H1 (cell line): ENCODE measurements at regions not wholly inside any gene's neighbourhood (a gene's known extent, or its start where the extent isn't known, plus 50 kb on each side); places are given as distances from the start of the nearest gene placed in this dataset.

Experiments used
- CTCF ChIA-PET: fragments of 300-600 bp; sonication (Branson Sonifier 250); formaldehyde crosslinking; loops from one replicate; lab custom pipeline; 2021; ENCODE audit not compliant: partially characterized antibody; lab: Charles Lee
- POLR2A ChIA-PET: fragments of 300-600 bp; sonication (Branson Sonifier 250); formaldehyde crosslinking; loops from one replicate; lab custom pipeline; 2021; ENCODE audit warnings: inconsistent platforms; ENCODE audit not compliant: partially characterized antibody; lab: Charles Lee
- DNase-seq, 2 experiments: peaks; one replicate each; pipeline versions ENCODE4 v3.0.0 to v3.0.0-alpha.2; 2010 to 2022; ENCODE audit warnings: low spot score in 2 of 2, low read depth in 1 of 2, mixed read lengths in 1 of 2
- FAIRE-seq: peaks from 2 replicates; lab custom pipeline; 2011; peaks lifted over from hg19 to GRCh38; lab: Jason Lieb, UNC
- H2AFZ ChIP-seq: 2 replicates; pipeline ENCODE4 v1.8.1; 2012; ENCODE audit warnings: low read length, inconsistent platforms
- H2AK5ac ChIP-seq: 2 replicates; pipeline ENCODE4 v1.6.1; 2013; ENCODE audit warnings: low read depth, low read length
- H2BK120ac ChIP-seq: replicated peaks from 2 replicates; pipeline ENCODE3; 2013; ENCODE audit warnings: low read depth, low read length, inconsistent platforms
- H2BK12ac ChIP-seq: 2 replicates; pipeline ENCODE4 v1.6.1; 2013; ENCODE audit warnings: low read depth, low read length
- H2BK15ac ChIP-seq: 2 replicates; pipeline ENCODE4 v1.6.1; 2013; ENCODE audit warnings: low read length
- H2BK20ac ChIP-seq: 2 replicates; pipeline ENCODE4 v1.6.1; 2013; ENCODE audit warnings: low read length
- H2BK5ac ChIP-seq: 2 replicates; pipeline ENCODE4 v1.6.1; 2013; ENCODE audit warnings: low read depth, low read length
- H3K14ac ChIP-seq: 2 replicates; pipeline ENCODE4 v1.6.1; 2013; ENCODE audit warnings: inconsistent platforms; ENCODE audit not compliant: insufficient read length
- H3K18ac ChIP-seq: 2 replicates; pipeline ENCODE4 v1.6.1; 2013; ENCODE audit warnings: low read length; ENCODE audit errors: extremely low read depth
- H3K23ac ChIP-seq: 2 replicates; pipeline ENCODE4 v1.6.1; 2013; ENCODE audit warnings: inconsistent platforms; ENCODE audit not compliant: insufficient read length
- H3K23me2 ChIP-seq: 2 replicates; pipeline ENCODE4 v1.6.1; 2013; ENCODE audit warnings: low read depth, low read length
- H3K27ac ChIP-seq: 2 replicates; pipeline ENCODE4 v1.6.1; 2011; ENCODE audit warnings: low read depth, low read length, inconsistent platforms
- H3K27me3 ChIP-seq, 4 experiments: replicated peaks in 1 of 4; 1 replicate in 1 of 4; 2 replicates in 3 of 4; pipeline versions ENCODE4 v1.6.1 to v1.8.1; 2011 to 2013; ENCODE audit warnings: low read length in 3 of 4, mild to moderate bottlenecking in 3 of 4, inconsistent platforms in 2 of 4, mixed read lengths in 2 of 4, moderate library complexity in 1 of 4; ENCODE audit not compliant: control insufficient read depth in 3 of 4, insufficient read depth in 3 of 4; ENCODE audit errors: extremely low read depth in 1 of 4
- H3K36me3 ChIP-seq, 4 experiments: 2 replicates each; pipeline versions ENCODE4 v1.6.1 to v1.8.1; 2011 to 2013; ENCODE audit warnings: mild to moderate bottlenecking in 4 of 4, low read length in 3 of 4, moderate library complexity in 2 of 4, control low read depth in 1 of 4, inconsistent platforms in 1 of 4; ENCODE audit not compliant: insufficient read depth in 4 of 4, control insufficient read depth in 2 of 4
- H3K4ac ChIP-seq: replicated peaks from 2 replicates; pipeline ENCODE3; 2013; ENCODE audit warnings: low read length, low read depth, mixed read lengths, inconsistent platforms; ENCODE audit not compliant: insufficient read length
- H3K4me1 ChIP-seq, 4 experiments: replicated peaks in 1 of 4; 1 replicate in 1 of 4; 2 replicates in 3 of 4; pipeline versions ENCODE4 v1.6.1 to v1.8.1; 2011 to 2013; ENCODE audit warnings: low read length in 3 of 4, inconsistent platforms in 2 of 4, mixed read lengths in 1 of 4; ENCODE audit not compliant: insufficient read depth in 4 of 4, control insufficient read depth in 3 of 4
- H3K4me2 ChIP-seq, 2 experiments: 2 replicates each; pipeline versions ENCODE4 v1.6.1 to v1.8.1; 2011 to 2013; ENCODE audit warnings: low read depth in 2 of 2, low read length in 2 of 2, control low read depth in 1 of 2, inconsistent platforms in 1 of 2, mild to moderate bottlenecking in 1 of 2; ENCODE audit not compliant: insufficient read depth in 1 of 2
- H3K4me3 ChIP-seq, 4 experiments: fragments of 200-600, 300-600 bp in 1 of 4; sonication (generic), shearing (Covaris generic), sonication (Bioruptor Twin) in 1 of 4; 2 replicates each; pipeline versions ENCODE4 v1.5.1 to v1.8.1; 2011 to 2016; ENCODE audit warnings: low read length in 4 of 4, low read depth in 3 of 4, control low read depth in 2 of 4, inconsistent platforms in 2 of 4, mild to moderate bottlenecking in 2 of 4, mixed read lengths in 1 of 4, moderate library complexity in 1 of 4; ENCODE audit not compliant: insufficient read depth in 2 of 4; ENCODE audit errors: extremely low read depth in 1 of 4
- H3K56ac ChIP-seq: replicated peaks from 2 replicates; pipeline ENCODE3; 2013; ENCODE audit warnings: low read depth, mild to moderate bottlenecking, mixed read lengths, low read length, inconsistent platforms; ENCODE audit not compliant: insufficient read length
- H3K79me1 ChIP-seq: 2 replicates; pipeline ENCODE4 v1.6.1; 2013; ENCODE audit warnings: low read depth, low read length, control low read depth
- H3K79me2 ChIP-seq, 2 experiments: 2 replicates each; pipeline versions ENCODE4 v1.6.1 to v1.8.1; 2012 to 2013; ENCODE audit warnings: low read length in 2 of 2, mild to moderate bottlenecking in 2 of 2, inconsistent platforms in 1 of 2; ENCODE audit not compliant: insufficient read depth in 2 of 2, control insufficient read depth in 1 of 2
- H3K9ac ChIP-seq, 4 experiments: replicated peaks in 1 of 4; 1 replicate in 1 of 4; 2 replicates in 3 of 4; pipeline versions ENCODE4 v1.6.1 to v1.8.1; 2011 to 2013; ENCODE audit warnings: low read depth in 3 of 4, low read length in 3 of 4, control low read depth in 2 of 4, mild to moderate bottlenecking in 2 of 4, moderate library complexity in 2 of 4, inconsistent platforms in 1 of 4; ENCODE audit errors: extremely low read depth in 1 of 4
- H3K9me3 ChIP-seq, 2 experiments: 2 replicates each; pipeline versions ENCODE4 v1.6.1 to v1.8.1; 2012 to 2013; ENCODE audit warnings: mild to moderate bottlenecking in 2 of 2, moderate library complexity in 2 of 2, control low read depth in 1 of 2, inconsistent platforms in 1 of 2, low read depth in 1 of 2, low read length in 1 of 2, mixed read lengths in 1 of 2; ENCODE audit not compliant: insufficient read depth in 2 of 2
- H4K20me1 ChIP-seq, 2 experiments: replicated peaks in 1 of 2; 2 replicates each; pipeline versions ENCODE3 to v1.8.1; 2011 to 2013; ENCODE audit warnings: inconsistent platforms in 2 of 2, low read length in 2 of 2, mild to moderate bottlenecking in 1 of 2; ENCODE audit not compliant: insufficient read depth in 2 of 2, control insufficient read depth in 1 of 2
- H4K5ac ChIP-seq: 2 replicates; pipeline ENCODE4 v1.6.1; 2013; ENCODE audit warnings: low read length, low read depth, mixed read lengths, inconsistent platforms; ENCODE audit not compliant: insufficient read length
- H4K8ac ChIP-seq: 2 replicates; pipeline ENCODE4 v1.8.0; 2013; ENCODE audit warnings: mild to moderate bottlenecking, moderate library complexity, low read length, inconsistent platforms; ENCODE audit not compliant: insufficient read depth; ENCODE audit errors: extremely low read depth
- H4K91ac ChIP-seq: replicated peaks from 2 replicates; pipeline ENCODE3; 2013; ENCODE audit warnings: low read length, mixed read lengths, inconsistent platforms; ENCODE audit not compliant: insufficient read length
- SP4 ChIP-seq: IDR thresholded peaks from 2 replicates; pipeline ENCODE4 v1.6.1; 2012; ENCODE audit warnings: low read length, inconsistent platforms
- WGBS, 2 experiments: shearing (Covaris generic) in 1 of 2; methylation state at CpG; one replicate each; pipeline versions ENCODE4 v1.1.6 to v1.1.7; 2013 to 2015; ENCODE audit warnings: low lambda C conversion rate in 2 of 2, mixed read lengths in 2 of 2, inconsistent platforms in 1 of 2, low coverage in 1 of 2, missing lambda C conversion rate in 1 of 2; ENCODE audit not compliant: insufficient replicate concordance in 2 of 2, insufficient coverage in 1 of 2, insufficient read length in 1 of 2; ENCODE audit errors: extremely low coverage in 1 of 2, missing lambda C conversion rate in 1 of 2; 5-methylcytosine and 5-hydroxymethylcytosine counted together

DNA sequence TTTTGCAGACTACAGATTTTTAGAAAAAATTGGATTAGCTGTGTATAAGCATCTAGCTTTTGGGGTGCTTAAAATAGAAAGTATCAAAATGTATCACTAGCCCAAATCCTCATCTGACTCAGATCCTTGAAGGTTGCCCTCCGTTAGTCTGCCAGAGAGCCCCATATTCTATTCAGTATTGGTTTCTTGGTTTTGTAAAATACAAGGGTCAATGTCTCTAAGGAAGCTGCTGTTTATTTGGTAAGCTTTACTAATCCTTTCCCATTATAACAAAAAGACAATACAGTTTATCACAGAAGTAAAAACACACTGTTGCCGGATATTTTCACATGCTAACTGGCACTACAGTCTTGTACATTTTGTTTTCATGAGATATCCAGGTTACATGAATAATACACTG, 92.8 kb upstream of the PTHLH start:
- H2BK12ac ChIP-seq: no peak overlapping the region
- H3K4me2 ChIP-seq: no peak overlapping the region
- H4K5ac ChIP-seq: no peak overlapping the region
- H3K9ac ChIP-seq: no peak overlapping the region
- H3K4me3 ChIP-seq: no peak overlapping the region
- no peaks in the 10 kb centered on the region for H3K36me3 ChIP-seq
- H2BK120ac ChIP-seq: no peak overlapping the region
- no peak overlapping the region for H2AFZ ChIP-seq
- H2BK15ac ChIP-seq: no peak overlapping the region
- H3K4ac ChIP-seq: no peak overlapping the region
- H3K14ac ChIP-seq: no peak overlapping the region
- POLR2A ChIA-PET: interaction anchor here (1.2 kb wide), 1 partner anchor 16 kb away, joined by 3 read pairs; no protein-coding TSS in a partner anchor
- H2BK20ac ChIP-seq: no peak overlapping the region
- no peak overlapping the region for H4K8ac ChIP-seq
- 87% methylated on average over 2 of the region's 2 CpGs; no CpG with 5 or more reads in 1 of the 2 experiments for WGBS, 2 experiments
- H3K27ac ChIP-seq: no peak overlapping the region
- no peaks in the 10 kb centered on the region for H3K23me2 ChIP-seq
- no peaks in the 10 kb centered on the region for H3K27me3 ChIP-seq
- H3K79me2 ChIP-seq: no peaks in the 10 kb centered on the region
- H4K91ac ChIP-seq: no peak overlapping the region
- H3K56ac ChIP-seq: no peak overlapping the region
- no peak overlapping the region for H2AK5ac ChIP-seq
- no peak overlapping the region for H3K18ac ChIP-seq
- H2BK5ac ChIP-seq: no peak overlapping the region
- CTCF ChIA-PET: interaction anchor here (1.1 kb wide), 1 partner anchor 11 kb away, joined by 3 read pairs; no protein-coding TSS in a partner anchor
- DNase-seq (no peak), FAIRE-seq (no peak)
- no peaks in the 10 kb centered on the region for H3K4me1 ChIP-seq
- H3K23ac ChIP-seq: no peak overlapping the region
- no peaks in the 10 kb centered on the region for H3K79me1 ChIP-seq
- H4K20me1 ChIP-seq: no peaks in the 10 kb centered on the region
- no peaks in the 10 kb centered on the region for H3K9me3 ChIP-seq
- TF ChIP-seq SP4: no peak
